HG02981 (cell line): ENCODE measurements at regions not wholly inside any gene's neighbourhood (a gene's known extent, or its start where the extent isn't known, plus 50 kb on each side); places are given as distances from the start of the nearest gene placed in this dataset.
"Not testable (repeated sequence)": the region's sequence is repeated elsewhere in the genome, so short reads cannot be mapped to it uniquely, and the experiment has no call there.

Experiments
- ATAC-seq: cut with Tn5 transposase; IDR thresholded peaks from one replicate; pipeline ENCODE4 v1.9.1; 2021; ENCODE audit warnings: mild to moderate bottlenecking, moderate library complexity; ENCODE audit not compliant: unreplicated experiment

- no peak for ATAC-seq
Observed at GRCh38 chr18:43793910-43794309, 516.6 kb upstream of the SYT4 start.

- ATAC-seq = no peak
Observed at GRCh38 chr18:43794363-43794762, 517.1 kb upstream of the SYT4 start.

DNA sequence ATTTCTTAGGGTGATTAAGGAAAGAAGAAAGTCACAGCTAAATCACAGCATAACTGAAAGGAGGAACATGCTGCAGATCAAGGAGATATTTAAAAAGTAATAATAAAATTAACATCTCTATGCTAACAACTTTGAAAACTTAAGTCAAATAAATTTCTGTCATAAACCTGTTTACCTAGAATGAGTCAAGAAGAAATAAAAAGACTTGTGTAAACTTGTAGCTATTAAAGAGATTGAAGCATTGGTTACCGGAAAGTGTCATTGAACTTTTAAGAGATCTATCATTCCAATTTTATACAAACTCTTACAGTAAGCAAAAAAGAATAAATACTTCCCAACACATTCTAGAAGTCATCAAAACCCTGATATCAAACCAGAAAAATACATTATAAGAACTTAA lies 520.1 kb upstream of the SYT4 start:
- ATAC-seq = no peak

GRCh38 chr18:43800584-43800983 lies 523.3 kb upstream of the SYT4 start:
- ATAC-seq = no peak

DNA sequence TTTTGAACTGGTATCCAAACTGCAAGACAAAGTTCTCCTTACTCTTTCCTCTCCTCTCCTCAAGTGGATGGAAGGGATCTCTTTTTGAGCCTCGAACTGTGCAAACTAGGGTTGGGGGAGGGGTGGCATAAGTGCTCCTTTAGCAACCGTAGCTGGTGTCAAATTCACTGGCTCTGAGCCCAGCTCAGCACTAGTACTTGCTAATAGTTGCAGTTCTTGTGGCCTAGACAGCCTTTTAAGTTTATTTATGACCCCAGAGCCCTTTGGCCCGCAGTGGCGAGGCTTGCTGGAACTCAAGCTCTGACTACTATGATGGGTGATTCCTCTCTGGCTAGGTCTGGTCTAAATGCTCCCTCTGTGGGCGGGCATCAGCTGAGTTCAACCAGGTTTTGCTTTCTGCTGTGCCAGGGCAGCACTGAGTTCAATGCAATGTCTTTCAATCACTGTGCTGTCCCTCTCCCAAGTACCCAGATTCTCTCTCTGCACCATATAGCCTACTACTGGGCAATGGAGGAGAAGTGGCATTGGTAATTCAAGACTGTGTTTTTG lies 528.4 kb upstream of the SYT4 start:
- no peak for ATAC-seq

DNA sequence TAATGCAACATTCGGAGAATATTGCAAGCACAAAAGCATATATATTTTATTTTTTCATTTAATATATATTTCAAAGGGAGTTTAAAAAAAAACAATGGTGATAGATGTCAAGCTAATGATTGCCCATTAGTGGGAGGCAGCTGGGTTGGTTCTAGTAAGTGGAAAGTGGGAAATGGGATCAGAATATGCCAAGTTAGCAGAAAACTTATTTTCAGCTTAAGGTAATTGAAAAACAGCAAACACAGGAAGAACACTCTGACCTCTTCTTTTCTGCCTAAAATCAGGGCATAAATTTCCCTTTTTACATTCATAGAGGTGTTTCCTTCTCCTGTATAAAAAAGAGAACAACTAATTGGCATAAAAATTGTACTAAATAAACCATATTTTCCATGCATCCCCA lies 535.3 kb upstream of the SYT4 start:
- ATAC-seq = no peak

- ATAC-seq = no peak
Observed at GRCh38 chr18:43819397-43819796, 542.1 kb upstream of the SYT4 start.

GRCh38 chr18:43819873-43820272 lies 542.6 kb upstream of the SYT4 start:
- no peak for ATAC-seq

- no peak for ATAC-seq
Observed at GRCh38 chr18:43825768-43826167, 548.5 kb upstream of the SYT4 start.

- ATAC-seq = no peak
Observed at GRCh38 chr18:43826215-43826614, 548.9 kb upstream of the SYT4 start.

- ATAC-seq = no peak
Observed at GRCh38 chr18:43827311-43827710, 550.0 kb upstream of the SYT4 start.

DNA sequence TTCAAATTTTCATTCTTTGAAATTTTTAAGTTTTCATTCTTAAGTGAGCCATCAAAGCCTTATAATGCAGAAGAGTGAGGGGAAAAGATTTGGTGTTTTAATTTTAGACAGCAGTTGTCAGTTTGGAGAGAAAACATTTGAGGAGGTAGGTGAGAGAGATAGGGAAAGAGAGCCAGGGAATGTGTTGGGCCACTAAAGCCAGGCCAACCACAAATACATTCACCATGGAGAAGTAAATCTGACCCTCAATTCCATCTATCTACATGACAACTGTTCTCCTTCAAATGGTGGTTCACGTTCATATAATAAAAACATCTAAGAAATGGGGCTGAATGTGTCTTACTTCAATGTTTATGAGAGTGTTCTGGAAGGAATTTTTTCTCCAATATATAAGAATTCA lies 553.0 kb upstream of the SYT4 start:
- ATAC-seq = no peak

GRCh38 chr18:43830947-43831346 lies 553.7 kb upstream of the SYT4 start:
- ATAC-seq = no peak

DNA sequence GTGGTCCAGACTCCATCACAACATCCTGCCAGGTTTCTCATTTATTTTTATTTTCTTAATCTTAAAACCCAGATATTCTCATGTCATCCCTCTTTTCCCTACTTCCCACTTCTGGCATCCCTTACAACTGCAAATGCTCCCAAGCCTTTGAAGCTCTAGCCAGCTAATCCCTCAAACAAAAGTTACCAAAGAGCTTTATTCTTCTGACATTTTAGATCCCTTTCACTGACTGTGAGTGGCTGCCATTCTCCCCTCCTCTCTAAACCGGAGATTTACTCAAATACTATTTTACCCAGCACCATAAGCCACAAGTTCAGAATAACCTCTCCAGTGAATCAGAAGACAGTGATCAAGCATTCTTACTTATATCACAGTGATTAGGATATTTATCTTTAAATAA lies 569.0 kb upstream of the SYT4 start:
- ATAC-seq = no peak

DNA sequence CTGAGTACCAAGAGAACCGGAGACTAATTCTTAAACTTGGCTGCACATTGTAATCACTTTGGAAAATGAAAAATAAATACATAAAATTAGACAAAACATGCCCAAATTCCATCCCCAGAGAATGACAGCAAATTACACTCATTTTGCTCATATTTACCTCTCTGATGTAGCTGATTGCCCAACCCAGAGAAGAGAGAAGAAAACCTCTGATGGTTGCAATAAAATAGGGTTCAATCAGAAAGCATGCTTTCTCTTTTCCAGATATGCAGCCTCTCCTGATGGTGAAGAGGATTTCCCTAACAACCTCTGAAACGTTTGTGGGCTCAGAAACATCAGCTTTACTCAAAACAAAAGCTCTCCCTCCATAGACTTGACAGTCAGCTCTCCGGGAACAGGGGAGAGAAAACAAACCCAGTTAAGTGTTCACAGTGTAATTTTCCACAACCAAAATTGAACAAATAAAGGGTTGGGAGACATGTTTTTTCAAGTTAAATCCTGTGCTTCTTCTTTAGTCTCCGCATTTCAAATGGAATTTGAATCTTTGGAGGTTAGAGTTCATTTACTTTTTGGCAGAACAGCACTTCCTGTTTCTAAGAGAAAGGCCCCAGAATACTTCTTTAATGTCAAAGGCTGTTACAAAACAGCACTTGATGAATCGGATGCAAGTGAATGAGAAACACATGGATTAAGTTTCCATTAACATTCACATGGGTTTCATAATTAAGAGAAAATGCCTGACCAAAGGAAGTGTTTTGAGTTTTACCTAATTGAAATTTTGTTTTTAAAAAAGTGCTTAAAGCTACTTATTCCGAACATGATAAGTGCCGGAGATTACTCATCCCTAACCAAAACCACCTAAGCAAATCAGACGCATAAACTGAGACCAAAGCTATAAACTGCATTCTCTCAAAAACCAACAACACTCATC lies 570.1 kb upstream of the SYT4 start:
- no peak for ATAC-seq

- ATAC-seq = not testable (repeated sequence)
Observed at GRCh38 chr18:43849831-43850230, 572.5 kb upstream of the SYT4 start.

DNA sequence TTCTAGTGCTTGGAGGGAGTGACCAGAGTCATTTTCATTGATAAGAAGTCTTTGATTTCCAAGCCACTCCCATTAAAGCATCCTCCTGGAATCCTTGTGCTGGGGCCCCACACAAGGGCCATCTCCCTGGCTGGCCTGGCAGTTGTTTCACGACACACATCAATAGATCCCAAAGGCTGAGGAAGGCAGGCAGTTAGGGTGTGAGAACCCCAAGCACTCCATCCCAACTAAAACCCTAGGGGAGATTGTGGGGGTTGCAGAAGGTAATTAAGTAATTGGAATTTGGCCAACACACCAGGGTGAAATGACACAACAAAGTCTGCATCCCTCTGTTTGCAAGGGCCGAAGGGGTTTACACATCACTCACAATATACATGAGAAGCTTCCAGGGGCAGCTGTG lies 578.1 kb upstream of the SYT4 start:
- ATAC-seq = no peak

- ATAC-seq = no peak
Observed at GRCh38 chr18:43863180-43863579, 585.9 kb upstream of the SYT4 start.

GRCh38 chr18:43866696-43867095 lies 589.4 kb upstream of the SYT4 start:
- ATAC-seq = no peak

- ATAC-seq = no peak
Observed at GRCh38 chr18:43868497-43868995, 591.3 kb upstream of the SYT4 start.

GRCh38 chr18:43869451-43870008 lies 592.2 kb upstream of the SYT4 start:
- no peak for ATAC-seq

DNA sequence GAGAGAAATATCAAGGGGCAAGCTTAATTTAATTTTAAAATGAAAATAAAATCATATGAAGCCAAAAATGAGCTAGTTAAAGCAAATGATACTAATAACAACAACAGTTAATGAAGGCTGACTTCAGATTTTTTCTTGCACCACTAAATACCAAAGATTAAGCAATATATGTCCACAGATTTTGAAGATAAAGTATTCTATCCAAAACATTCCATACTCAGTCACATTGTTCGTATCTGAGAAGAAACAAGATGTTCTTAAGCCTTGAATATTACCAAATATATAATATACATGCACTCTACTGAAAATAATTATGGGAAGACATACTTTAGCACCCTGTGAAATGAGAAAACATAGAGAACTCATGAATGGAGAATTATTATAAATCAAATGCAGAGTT lies 593.3 kb upstream of the SYT4 start:
- ATAC-seq = no peak
